Neural cell (in vitro differentiated cells): ENCODE measurements at regions not wholly inside any gene's neighbourhood (a gene's known extent, or its start where the extent isn't known, plus 50 kb on each side); places are given as distances from the start of the nearest gene placed in this dataset.
A peak's percentile ranks its signal among the peaks of the same experiment; 100 is the strongest.

Experiments used
- H2AFZ ChIP-seq: fragments of 200-600, 300-800 bp; sonication (generic), shearing (Covaris generic); 2 replicates; pipeline ENCODE4 v1.6.0; 2014; ENCODE audit warnings: low read depth, mild to moderate bottlenecking, antibody characterized with exemption, low read length, moderate library complexity
- H3F3A ChIP-seq: fragments of 200-600 bp; shearing (Covaris generic); 2 replicates; pipeline ENCODE4 v1.6.1; 2016; ENCODE audit warnings: mild to moderate bottlenecking, moderate library complexity, mixed read lengths, antibody characterized with exemption, low read length; ENCODE audit not compliant: insufficient read depth, poor library complexity, severe bottlenecking
- H3K27ac ChIP-seq: fragments of 200-600, 300-800 bp; sonication (generic), shearing (Covaris generic); 2 replicates; pipeline ENCODE4 v1.5.1; 2014; ENCODE audit warnings: mild to moderate bottlenecking, low read length, moderate library complexity
- H3K27me3 ChIP-seq: fragments of 300-800, 200-600 bp; sonication (generic), shearing (Covaris generic); 2 replicates; pipeline ENCODE4 v1.6.0; 2014; ENCODE audit warnings: mild to moderate bottlenecking, low read depth, low read length, moderate library complexity; ENCODE audit not compliant: insufficient read depth
- H3K36me3 ChIP-seq: fragments of 300-800, 200-600 bp; sonication (generic), shearing (Covaris generic); 2 replicates; pipeline ENCODE4 v1.5.1; 2014; ENCODE audit warnings: mild to moderate bottlenecking, antibody characterized with exemption, low read length, moderate library complexity; ENCODE audit not compliant: insufficient read depth
- H3K4me2 ChIP-seq: fragments of 300-800, 200-600 bp; sonication (generic), shearing (Covaris generic); 2 replicates; pipeline ENCODE4 v1.6.0; 2014; ENCODE audit warnings: mild to moderate bottlenecking, low read length
- H3K4me3 ChIP-seq: fragments of 300-800, 200-600 bp; sonication (generic), shearing (Covaris generic); 2 replicates; pipeline ENCODE4 v1.5.1; 2014; ENCODE audit warnings: mild to moderate bottlenecking, low read length, moderate library complexity
- H3K79me2 ChIP-seq: fragments of 200-600 bp; shearing (Covaris generic); replicated peaks from 2 replicates; pipeline ENCODE4 v1.6.0; 2014; ENCODE audit warnings: mild to moderate bottlenecking, low read length, moderate library complexity; ENCODE audit not compliant: insufficient read depth
- H3K9ac ChIP-seq: fragments of 300-800, 200-600 bp; sonication (generic), shearing (Covaris generic); 2 replicates; pipeline ENCODE4 v1.6.1; 2016; ENCODE audit warnings: mild to moderate bottlenecking, low read length, mixed read lengths
- H3K9me2 ChIP-seq: fragments of 200-600 bp; shearing (Covaris generic); 2 replicates; pipeline ENCODE4 v1.6.1; 2016; ENCODE audit warnings: mild to moderate bottlenecking, low read length, mixed read lengths; ENCODE audit not compliant: insufficient read depth
- H3K9me3 ChIP-seq: fragments of 200-600, 300-800 bp; sonication (generic), shearing (Covaris generic); 2 replicates; pipeline ENCODE4 v1.6.1; 2016; ENCODE audit warnings: mild to moderate bottlenecking, mixed run types, low read length, moderate library complexity, mixed read lengths
- H4K20me1 ChIP-seq: fragments of 200-600 bp; shearing (Covaris generic); 2 replicates; pipeline ENCODE4 v1.6.1; 2016; ENCODE audit warnings: mild to moderate bottlenecking, mixed run types; ENCODE audit not compliant: insufficient read depth
- CTCF ChIP-seq: fragments of 450-650 bp; IDR thresholded peaks from 2 replicates; pipeline ENCODE4 v1.5.1; 2014; ENCODE audit warnings: antibody characterized with exemption, mild to moderate bottlenecking, moderate library complexity; ENCODE audit not compliant: poor library complexity, severe bottlenecking
- EP300 ChIP-seq: fragments of 450-650 bp; conservative IDR thresholded peaks from 2 replicates; pipeline ENCODE4 v1.6.1; 2014; ENCODE audit warnings: antibody characterized with exemption, mild to moderate bottlenecking, moderate library complexity; ENCODE audit not compliant: poor library complexity, severe bottlenecking
- EZH2 ChIP-seq: fragments of 200-600, 300-800 bp; shearing (Covaris generic), sonication (generic); IDR thresholded peaks from 2 replicates; pipeline ENCODE4 v1.6.1; 2014; ENCODE audit warnings: antibody characterized with exemption, low read length, borderline replicate concordance, mild to moderate bottlenecking; ENCODE audit not compliant: insufficient read depth, poor library complexity, severe bottlenecking
- MXI1 ChIP-seq: fragments of 450-650 bp; conservative IDR thresholded peaks from 2 replicates; pipeline ENCODE4 v1.6.1; 2014; ENCODE audit warnings: antibody characterized with exemption, mild to moderate bottlenecking; ENCODE audit not compliant: poor library complexity, severe bottlenecking
- POLR2AphosphoS5 ChIP-seq: IDR thresholded peaks from 2 replicates; pipeline ENCODE4 v1.6.1; 2012
- RAD21 ChIP-seq: fragments of 450-650 bp; conservative IDR thresholded peaks from 2 replicates; pipeline ENCODE4 v1.6.1; 2014; ENCODE audit warnings: antibody characterized with exemption, mild to moderate bottlenecking, moderate library complexity
- REST ChIP-seq: IDR thresholded peaks from 2 replicates; pipeline ENCODE4 v1.6.1; 2012; ENCODE audit warnings: borderline replicate concordance
- SMC3 ChIP-seq: fragments of 450-650 bp; conservative IDR thresholded peaks from 2 replicates; pipeline ENCODE4 v1.6.1; 2014; ENCODE audit warnings: antibody characterized with exemption, mild to moderate bottlenecking, moderate library complexity; ENCODE audit not compliant: poor library complexity
- TAF1 ChIP-seq: IDR thresholded peaks from 2 replicates; pipeline ENCODE4 v1.6.1; 2012; ENCODE audit warnings: low read depth

DNA sequence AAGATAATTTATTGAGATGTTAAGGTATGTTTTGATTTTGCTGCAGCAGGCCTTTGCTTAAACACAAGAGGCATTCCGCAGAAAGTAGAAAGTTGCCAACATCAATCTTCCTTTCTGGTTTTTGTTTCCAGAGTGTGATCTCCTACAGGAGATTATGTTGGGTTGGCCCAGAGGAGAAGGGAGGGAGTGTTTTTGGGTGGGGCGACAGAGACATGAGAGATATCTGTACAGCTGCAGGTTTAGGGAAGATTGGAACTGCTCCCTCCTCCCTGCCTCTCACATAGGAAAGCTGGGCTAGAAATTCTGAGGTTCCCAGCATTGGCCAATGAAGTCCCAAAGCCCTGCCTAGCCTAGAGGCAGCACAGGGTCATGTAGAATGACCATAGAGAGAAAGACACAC lies 211.0 kb downstream of the CEMIP2 start:
- no peak overlapping the region for H3K9ac ChIP-seq
- H3K36me3 ChIP-seq = no peaks in the 10 kb centered on the region
- no peaks in the 10 kb centered on the region for H4K20me1 ChIP-seq
- H3K27me3 ChIP-seq = no peaks in the 10 kb centered on the region
- no peak overlapping the region for H3K4me2 ChIP-seq
- H3K9me3 ChIP-seq = no peaks in the 10 kb centered on the region
- no peaks in the 10 kb centered on the region for H3K79me2 ChIP-seq
- H3K4me3 ChIP-seq = no peak overlapping the region
- TF ChIP-seq SMC3 (no peak), TAF1 (no peak), REST (no peak), CTCF (no peak), MXI1 (no peak), EP300 (no peak), EZH2 (no peak), POLR2AphosphoS5 (no peak), RAD21 (no peak)
- no peaks in the 10 kb centered on the region for H3F3A ChIP-seq
- no peaks in the 10 kb centered on the region for H3K9me2 ChIP-seq
- H2AFZ ChIP-seq = no peak overlapping the region
- no peak overlapping the region for H3K27ac ChIP-seq

- Histone ChIP-seq H3K4me2 (no peak overlapping the region), H3K4me3 (peak overlapping the region; percentile 26), H3K79me2 (no peaks in the 10 kb centered on the region), H3K9me2 (no peaks in the 10 kb centered on the region), H3K36me3 (no peaks in the 10 kb centered on the region), H3K9me3 (no peaks in the 10 kb centered on the region), H3F3A (no peaks in the 10 kb centered on the region), H3K27me3 (no peaks in the 10 kb centered on the region), H3K27ac (no peak overlapping the region), H2AFZ (no peak overlapping the region), H3K9ac (no peak overlapping the region), H4K20me1 (no peaks in the 10 kb centered on the region)
- TF ChIP-seq TAF1 (no peak), EP300 (no peak), REST (no peak)
These were observed 215.8 kb downstream of the CEMIP2 start for GRCh38 chr9:71552480-71552879.
